ENCODE measurements at regions not wholly inside any gene's neighbourhood (a gene's known extent, or its start where the extent isn't known, plus 50 kb on each side); places are given as distances from the start of the nearest gene placed in this dataset.

DNA sequence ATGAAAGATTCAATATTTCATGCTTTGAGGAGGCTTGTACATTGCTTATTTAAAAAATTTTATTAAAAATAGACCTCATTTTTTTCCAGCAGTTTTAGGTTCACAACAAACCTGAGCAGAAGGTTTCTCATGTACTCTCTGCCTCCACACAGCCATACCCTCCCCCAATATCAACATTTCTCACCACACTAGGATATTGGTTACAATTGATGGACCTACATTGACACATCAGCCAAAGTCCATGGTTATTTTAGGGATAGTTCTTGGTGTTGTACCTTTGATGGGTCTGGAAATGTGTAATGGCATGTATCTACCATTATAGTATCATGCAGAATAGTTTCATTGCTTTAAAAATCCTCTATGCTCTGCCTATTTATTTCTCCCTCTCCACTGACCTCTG is 611.0 kb downstream of the KCTD8 start:
- no peak for DNase-seq

DNA sequence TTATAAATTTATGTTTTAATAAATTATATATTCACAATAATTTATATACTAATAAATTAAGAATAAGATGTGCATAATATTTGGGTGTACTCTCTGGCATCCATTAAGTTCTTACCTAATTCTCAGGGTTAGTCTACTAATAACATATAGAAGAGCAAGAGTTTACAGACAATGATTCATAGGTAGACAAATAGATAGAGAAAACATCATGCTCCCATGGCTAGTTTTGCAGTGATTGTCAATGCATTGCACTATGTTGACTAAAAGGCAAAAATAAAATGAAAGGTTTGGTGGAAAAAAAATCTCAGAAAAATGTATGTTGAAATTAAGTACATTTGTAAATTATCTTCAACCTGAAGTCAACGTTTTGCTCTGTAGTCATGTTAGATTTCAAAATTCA is 606.0 kb downstream of the KCTD8 start:
- no peak for DNase-seq

DNA sequence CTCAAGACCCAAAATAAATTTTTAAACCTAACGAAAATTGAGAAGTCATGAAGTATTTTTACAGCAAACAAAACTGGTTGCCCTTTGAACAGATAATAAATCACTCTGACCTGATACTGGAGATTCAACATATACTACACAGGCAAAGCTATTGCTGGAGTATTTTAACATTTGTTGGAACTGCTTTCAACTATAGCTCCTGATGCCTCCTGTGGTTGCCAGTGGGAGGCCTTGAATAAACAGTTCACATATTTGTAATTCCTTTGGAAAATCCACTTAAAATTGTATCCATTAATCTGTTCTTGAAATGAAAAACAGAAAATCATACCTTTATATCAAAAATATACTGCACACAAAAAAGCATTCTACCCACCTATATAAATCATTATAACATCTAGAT is 605.1 kb downstream of the KCTD8 start:
- DNase-seq, result no peak

DNA sequence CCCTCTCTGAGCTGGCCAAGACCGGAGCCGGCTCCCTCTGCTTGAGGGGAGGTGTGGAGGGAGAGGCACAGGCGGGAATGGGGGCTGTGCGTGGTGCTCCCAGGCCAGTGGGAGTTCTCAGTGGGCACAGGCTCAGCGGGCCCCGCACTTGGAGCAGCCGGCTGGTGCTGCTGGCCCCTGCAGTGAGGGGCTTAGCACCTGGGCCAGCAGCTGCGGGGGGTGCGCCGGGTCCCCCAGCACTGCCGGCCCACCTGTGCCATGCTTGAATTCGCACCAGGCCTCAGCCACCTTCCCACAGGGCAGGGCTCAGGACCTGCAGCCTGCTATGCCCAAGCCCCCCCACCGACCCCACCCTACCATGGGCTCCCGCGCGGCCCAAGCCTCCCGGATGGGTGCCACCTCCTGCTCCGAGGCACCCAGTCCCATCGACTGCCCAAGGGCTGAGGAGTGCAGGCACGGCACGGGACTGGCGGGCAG is 602.5 kb downstream of the KCTD8 start:
- DNase-seq, result no peak

DNA sequence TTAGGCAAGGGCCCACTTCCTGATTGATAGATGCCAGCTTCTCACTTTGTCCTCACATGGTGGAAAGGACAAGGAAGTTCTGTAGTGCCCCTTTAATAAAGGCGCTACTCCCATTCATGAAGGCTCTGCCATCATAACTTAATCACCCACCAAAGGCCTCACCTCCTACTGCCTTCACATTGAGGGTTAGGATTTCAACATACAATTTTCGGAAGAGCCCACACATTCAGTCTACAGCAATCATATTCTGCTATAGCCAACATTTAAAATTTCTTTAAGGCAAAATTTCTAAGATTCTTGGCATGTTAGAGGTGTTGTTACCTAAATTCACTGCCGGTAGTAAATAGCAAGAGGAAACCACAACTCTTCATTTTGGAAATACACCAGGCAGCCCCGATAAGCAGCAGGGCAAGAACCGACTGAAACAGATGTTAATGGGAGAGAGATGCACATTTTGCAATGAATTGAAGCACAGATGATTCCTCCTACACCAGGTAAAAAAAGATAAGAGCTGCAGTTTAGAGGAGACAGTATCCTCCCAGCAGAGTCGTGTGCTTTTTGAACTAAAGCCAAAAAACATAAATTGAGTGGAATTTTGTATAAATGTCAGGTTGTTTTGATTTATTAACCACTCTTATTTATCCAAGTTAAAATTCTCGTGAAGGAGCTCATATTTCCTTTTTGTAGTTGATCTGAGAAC is 594.9 kb downstream of the KCTD8 start:
- DNase-seq, result no peak

DNA sequence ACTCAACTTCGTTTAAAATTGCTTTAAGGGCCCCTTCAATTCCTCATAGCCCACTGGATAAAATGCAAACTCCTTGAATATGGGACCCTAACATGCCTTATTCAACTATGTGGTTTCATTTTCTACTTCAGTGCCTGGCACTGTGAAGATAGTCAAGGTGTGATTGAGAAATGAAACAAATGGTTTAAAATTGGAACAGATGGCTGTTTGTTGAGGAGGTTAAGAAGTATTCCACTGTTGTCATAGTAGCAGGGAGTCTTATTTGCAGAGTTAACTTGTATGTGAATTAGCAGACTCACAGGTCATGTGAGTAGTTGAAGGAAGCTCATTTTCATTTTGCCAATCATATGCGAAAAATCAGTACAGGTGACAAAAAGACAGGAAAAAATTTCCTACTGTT is 593.3 kb downstream of the KCTD8 start:
- no peak for DNase-seq

DNA sequence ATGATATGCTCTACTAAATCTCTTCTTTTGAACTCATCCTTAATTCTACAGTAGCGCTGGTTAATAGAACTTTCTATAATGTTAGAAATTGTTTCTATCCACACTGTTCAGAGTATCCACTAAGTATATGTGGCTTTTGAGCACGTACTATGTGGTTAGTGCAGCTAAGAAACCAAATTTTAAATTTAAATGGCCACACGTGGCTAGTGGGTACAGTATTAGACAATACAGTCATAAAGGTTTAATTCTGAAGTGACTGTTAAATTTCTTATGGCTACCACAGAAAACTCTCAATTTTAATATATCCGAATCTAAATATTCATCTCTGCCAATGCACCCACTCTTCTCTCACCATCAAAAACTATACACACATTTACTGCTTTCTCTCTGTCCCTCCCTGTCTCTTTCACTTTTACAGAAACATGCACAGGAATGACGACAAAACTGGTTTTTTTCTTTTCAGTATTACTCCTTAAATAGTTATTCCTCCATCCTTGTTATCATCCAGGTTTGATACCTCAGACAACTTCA is 583.9 kb downstream of the KCTD8 start:
- no peak for DNase-seq

DNA sequence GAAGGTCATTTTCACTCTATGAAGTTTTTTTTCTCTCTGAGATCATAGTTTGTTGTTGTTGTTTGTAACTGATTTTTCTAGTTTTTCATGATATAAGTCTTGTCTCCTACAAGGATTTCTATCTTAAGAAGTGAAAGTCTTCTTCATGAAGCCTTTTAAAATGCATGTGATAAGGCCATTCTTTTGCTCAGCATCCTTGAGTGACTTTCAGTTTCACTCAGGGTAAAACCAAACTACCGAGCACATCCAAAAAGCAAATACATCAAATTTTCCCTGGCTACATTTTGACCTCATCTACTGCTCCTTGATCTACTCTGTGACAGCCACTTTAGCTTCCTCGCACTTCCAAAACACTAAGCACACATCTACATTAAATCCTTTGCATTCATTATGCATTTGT is 580.7 kb downstream of the KCTD8 start:
- DNase-seq, result no peak

DNA sequence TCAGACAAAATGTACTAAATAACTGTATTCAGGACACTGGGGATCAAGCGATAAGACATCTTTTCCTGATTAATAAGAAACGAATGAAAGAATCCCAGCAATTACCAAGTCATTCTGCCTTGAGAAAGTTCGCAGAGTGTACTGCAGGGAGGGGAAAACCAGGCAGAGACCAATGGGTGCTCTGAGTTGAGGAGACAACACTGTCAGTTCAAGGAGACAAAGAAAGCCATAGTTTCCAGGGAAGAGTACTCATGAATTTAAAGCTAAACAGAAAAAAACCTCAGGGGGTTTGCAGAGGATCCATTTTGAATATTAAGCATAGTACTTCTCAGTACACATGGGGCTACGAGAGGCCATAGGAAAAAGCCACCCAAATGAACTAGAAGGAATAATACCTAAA is 573.0 kb downstream of the KCTD8 start:
- DNase-seq, result no peak

DNA sequence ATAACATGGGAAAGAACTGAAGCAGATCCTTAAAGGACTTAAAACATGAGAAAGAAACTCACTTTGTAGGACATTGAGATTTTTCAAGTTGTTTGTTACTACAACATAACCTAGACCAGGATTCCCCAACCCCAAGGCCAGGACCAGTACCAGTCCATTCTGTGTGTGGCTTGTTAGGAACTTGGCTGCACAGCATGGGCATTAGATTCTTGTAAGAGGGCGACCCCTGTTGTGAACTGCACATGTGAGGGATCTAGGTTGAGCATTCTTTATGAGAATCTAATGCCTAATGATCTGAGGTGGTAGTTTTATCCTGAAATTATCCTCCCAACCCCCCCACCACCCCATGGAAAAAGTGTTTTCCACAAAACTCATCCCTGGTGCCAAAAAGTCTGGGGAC is 566.1 kb downstream of the KCTD8 start:
- DNase-seq, result no peak

DNA sequence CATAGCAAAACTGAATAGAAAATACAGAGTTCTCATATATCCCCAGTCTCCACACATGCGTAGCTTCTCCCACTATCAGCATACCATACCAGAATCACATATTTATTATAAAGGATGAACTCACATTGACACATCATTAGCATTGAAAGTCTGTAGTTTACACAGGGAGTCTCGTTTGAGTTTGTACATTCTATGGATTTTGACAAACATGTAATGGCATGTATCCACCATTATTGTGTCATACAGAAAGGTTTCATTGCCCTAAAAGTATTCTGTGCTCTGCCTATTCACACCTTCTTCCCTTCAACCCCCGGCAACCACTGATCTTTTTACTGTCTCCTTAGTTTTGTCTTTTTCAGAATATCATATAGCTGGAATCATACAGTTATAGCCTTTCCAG is 562.4 kb downstream of the KCTD8 start:
- DNase-seq, result no peak

DNA sequence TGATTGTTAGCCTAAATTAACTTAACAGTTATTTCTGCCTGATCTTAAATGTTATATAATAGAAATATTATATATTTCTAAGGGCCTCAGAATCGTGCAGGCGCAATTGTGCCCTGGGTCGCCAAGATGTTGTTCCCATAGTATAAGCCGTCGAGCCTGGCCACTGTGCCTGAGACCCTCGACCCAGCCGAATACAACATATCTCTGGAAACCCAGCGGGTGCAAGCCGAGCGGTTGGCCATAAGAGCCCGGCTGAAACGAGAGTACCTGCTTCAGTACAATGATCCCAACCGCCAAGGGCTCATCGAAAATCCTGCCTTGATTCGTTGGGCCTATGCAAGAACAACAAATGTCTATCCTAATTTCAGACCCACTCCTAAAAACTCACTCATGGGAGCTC is 549.8 kb downstream of the KCTD8 start:
- no peak for DNase-seq

DNA sequence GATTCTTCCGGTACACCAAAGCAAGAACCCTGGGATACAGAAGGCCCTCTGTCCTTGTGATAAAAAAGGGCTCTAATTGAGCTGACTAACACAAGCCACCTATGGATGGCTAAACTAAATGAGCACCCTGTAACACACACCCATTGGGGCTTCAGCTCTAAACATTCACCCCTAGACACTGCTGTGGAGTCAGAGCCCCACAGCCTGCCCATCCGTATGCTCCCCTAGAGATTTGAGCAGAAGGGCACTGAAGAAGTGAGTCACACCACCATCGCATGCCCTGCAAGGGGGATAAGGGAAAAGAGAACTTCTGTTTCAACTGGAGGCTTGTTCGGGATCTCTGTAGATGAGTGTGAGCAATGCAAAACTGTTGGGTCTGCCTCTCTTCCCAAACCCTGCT is 545.2 kb downstream of the KCTD8 start:
- no peak for DNase-seq

DNA sequence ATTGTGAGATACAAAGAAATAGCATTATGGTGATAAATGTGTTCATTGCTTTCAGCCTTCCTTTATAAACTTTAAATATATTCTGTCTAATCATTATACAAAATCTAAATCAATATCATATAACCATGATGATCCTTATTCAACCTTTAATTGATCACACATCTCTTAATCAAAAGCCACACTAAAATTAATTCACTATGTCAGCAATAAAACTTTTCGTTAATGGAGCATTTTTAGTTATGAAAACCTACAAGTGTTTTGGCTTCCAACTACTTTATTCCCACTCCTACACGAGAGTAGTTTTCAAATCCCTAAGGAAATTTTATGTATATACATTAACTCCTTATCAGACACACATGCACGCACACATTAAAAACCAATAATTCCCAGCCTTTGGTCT is 530.2 kb downstream of the KCTD8 start:
- no peak for DNase-seq

DNA sequence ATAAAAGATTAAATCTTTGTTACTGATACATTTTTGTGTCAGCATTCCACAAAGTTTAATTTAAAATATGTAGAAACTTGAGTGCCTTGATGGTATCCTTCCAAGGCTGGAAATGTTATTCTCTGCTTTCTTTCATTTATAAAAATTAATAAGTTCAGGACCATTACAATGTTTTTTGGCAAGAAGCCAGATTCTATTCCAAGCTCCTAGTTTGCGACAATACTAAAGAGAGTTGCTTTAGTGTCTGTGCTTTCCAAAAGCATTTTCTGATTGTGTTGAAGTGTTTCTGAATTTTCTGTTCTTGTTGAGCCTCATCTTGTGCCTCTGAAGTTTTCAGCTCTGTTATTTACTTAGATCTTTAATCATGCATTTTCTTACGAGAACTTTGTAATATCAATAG is 516.2 kb downstream of the KCTD8 start:
- DNase-seq, result no peak

DNA sequence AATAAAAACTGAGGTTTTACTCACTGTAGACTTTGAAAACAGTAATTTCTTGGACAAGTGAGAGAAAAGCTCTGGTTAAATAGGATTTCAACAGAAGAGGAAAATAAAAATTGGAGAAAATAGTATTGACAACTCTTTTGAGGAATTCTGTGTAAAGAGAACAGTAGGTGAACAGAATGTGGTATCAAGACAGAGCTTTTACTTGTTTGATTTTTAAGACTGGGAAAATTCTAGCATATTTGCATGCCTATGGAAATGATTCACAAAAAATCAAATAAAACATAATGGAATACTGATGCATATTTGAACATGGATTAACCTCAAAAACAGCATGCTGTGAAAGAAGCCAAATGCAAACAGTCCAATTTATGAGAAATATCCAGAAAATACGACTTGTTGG is 504.6 kb downstream of the KCTD8 start:
- no peak for DNase-seq

DNA sequence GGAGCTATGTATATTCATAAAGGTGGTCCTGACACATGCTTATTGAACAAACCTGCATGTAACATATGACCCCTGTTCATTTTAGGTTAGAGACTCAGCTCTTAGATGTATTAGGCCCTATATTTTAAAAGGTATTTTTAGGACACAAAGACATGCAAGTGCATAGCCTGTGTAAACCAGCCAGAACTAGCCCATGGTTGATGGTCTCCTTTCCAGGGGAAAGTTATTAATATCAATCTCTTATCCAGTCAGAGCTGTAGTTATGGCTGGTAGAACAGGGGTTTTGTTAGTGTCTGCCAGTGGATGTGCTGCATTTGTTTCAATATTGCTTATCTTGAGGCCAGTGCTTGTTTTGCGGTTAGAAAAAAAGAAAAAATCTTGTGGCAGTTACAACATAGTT is 488.6 kb downstream of the KCTD8 start:
- no peak for DNase-seq

DNA sequence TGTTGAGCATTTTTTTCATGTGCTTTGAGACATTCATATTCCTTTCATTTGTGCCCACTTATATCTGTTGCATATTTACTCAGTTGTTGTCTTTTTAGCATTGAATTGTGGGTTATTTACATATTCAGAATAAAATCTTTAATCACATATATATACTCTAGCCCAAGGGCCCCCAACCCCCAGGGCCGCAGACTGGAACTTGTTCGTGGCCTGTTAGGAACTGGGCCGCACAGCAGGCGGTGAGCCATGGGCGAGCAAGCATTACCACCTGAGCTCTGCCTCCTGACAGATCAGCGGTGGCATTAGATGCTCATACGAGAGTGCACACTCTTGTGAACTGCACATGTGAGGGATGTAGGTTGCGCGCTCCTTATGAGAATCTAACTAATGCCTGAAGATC is 480.6 kb downstream of the KCTD8 start:
- DNase-seq, result no peak

DNA sequence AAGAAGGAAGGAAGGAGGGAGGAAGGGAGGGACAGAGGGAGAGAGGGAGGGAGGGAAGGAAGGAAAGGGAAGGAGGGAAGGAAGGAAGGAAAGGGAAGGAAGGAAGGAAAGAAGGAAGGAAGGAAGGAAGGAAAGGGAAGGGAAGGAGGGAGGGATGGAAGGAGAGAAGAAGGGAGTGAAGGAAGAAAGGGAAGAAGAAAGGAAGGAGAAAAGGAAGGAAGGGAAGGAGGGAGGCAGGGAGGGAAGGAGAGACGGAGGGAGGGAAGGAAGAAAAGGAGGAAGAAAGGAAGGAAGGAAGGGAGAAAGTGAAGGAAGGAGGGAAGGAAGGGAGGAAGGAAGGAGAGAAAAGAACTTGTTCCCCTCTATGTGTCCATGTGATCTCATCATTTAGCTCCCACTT is 465.0 kb downstream of the KCTD8 start:
- DNase-seq, result no peak

DNA sequence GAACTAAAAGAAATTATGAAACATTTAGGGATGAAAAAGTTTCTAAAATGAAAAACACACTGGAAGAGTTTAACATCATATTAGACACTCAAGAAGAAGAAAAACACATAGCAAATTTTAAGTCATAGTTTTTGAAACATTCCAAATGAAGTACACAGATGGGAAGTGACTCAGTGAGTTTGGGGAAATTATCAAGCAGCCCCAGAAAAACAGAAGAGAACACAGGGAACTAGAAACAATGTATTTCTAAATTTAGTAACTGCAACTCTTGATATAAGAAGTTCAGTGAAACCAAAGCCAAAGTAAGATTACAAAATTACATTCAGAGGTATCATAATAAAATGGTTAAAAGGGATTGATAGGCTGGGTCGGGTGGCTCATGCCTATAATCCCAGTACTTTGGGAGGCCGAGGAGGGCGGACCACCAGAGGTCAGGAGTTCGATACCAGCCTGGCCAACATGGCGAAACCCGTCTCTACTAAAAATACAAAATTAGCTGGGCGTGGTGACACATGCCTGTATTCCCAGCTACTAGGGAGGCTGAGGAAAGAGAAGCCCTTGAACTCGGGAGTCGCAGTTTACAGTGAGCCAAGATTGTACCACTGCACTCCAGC is 461.2 kb downstream of the KCTD8 start:
- DNase-seq, result no peak

DNA sequence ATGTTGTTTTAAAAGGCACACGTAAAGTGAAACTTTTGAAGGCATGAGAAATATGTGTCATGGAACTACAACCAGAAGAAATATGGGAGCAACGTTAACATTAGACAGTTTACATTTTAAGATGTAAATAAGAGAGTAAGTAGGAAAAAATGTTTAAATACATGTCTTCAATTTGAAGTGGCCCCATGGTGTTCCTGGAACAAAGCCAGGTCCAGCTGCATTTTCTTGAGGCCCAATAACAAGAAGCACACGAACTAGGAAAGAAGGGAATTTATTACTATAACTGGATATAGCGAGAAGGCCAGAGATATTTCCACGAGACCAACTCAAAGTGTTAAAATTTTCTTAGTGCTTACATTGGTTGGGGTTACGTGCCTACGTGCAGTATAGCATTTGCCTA is 458.1 kb downstream of the KCTD8 start:
- DNase-seq, result no peak

DNA sequence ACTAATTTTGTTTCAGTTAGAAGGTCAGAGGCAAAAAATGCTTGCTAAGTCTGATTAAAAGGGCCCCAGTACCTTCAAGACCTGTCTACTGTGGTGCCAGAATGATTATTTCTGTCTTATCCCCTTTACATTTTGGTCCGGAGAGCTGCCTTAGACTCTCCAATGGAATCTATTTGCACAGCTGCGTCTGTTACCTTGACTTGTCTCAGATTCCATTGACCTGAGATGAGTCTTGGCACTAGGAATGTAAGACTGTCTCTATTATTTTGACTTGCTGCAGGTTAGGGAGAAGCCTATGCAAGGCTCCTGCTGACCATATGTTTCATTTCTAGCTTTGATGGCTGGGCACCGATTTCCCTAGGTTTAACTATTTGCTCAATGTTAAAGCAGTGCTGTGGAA is 457.6 kb downstream of the KCTD8 start:
- DNase-seq, result no peak

DNA sequence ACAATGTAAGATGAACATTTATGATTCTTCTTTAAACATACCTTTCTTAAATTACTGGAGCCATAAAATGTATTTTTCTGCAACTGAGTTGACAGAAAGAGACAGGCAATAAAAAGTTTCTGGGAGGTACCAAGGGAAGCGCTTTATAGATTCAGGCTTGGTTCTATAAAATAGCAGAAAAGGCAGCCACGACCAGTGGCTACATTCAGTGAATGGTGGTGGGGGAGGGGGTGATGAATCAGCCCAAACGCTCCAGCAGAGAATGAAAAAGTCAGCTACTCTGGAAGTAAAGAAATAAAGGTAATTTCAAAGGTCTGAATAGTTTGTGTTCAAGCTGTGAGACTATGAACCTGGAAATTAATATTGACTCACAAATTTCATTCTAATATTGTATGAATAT is 456.1 kb downstream of the KCTD8 start:
- no peak for DNase-seq

DNA sequence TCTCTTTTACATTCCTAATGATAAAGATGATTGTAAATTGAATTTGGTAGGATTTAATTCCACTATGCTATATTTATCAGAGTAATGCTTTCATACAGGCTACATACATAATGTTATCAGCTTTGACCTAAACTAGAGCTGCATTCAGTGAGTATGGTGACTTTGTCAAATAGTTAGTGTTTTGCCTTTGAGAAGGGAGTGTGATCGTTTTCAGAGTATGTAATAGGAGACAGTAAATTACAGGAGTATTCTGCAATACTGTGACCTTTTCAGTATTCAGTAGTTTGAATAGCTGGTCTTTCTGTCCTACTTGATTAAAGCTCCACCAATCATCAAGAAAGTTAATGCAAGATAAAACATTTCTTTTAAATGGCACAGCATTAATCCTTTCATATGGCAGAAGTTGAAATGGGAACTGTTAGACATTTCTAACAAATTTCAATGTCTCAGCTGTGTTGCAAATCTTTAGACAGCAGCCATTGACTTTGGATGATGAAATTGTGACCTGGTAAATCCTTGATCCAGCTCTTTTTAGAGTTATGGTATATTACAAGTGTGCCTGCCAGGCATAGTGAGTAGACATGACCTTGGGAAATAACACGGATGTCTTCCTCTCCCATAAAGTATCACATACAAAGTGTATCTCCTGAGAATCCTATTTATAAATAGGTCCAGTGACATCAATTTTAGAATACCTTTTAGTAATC is 455.3 kb downstream of the KCTD8 start:
- DNase-seq, result no peak

Measured in DMS153 (cell line).